ENCODE measurements at regions not wholly inside any gene's neighbourhood (a gene's known extent, or its start where the extent isn't known, plus 50 kb on each side); places are given as distances from the start of the nearest gene placed in this dataset.

DNA sequence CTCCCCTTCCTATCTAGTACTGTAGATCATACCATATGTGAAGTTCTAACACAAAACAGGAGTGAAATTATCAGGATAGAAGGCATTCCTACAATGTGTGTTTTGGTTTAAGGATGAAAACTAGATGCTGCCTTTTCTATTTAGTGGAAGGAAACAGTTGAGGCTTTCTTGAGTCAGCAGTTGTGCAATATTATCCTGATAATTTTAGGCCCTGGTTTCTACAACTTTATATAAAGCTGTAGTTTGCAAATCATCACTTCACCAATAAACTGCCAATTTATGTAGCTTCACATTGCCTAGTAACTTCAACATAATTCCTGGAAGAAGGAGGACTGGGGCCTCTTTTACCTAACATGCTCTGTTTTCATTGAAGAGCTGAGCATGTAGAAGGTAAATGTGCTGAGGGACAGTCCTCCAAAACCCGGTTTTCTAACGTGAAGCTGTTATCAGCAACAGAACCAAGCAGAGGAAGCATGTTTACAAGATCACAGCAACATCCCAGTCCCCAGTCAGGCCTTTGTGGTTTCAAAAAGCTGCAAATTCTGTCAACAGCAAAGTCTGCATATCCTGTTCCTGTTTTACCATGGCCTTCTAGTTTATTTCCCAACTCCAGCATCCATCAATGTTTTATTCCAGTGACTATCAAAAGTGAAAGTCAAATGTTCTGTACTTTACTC is 513.4 kb upstream of the MEF2C start:
- no peaks in the 10 kb centered on the region for H3K36me3 ChIP-seq
- H3K27me3 ChIP-seq (ENCODE audit: low read depth), result no peaks in the 10 kb centered on the region
- H3K9me3 ChIP-seq (replicated peaks), result no peaks in the 10 kb centered on the region
- H3K27ac ChIP-seq (replicated peaks), result peak overlapping the region; percentile 50
- intact Hi-C loops (cut with micrococcal nuclease), result no loop called here
- no peak overlapping the region for H3K4me3 ChIP-seq
- TF ChIP-seq, protein P1, sequence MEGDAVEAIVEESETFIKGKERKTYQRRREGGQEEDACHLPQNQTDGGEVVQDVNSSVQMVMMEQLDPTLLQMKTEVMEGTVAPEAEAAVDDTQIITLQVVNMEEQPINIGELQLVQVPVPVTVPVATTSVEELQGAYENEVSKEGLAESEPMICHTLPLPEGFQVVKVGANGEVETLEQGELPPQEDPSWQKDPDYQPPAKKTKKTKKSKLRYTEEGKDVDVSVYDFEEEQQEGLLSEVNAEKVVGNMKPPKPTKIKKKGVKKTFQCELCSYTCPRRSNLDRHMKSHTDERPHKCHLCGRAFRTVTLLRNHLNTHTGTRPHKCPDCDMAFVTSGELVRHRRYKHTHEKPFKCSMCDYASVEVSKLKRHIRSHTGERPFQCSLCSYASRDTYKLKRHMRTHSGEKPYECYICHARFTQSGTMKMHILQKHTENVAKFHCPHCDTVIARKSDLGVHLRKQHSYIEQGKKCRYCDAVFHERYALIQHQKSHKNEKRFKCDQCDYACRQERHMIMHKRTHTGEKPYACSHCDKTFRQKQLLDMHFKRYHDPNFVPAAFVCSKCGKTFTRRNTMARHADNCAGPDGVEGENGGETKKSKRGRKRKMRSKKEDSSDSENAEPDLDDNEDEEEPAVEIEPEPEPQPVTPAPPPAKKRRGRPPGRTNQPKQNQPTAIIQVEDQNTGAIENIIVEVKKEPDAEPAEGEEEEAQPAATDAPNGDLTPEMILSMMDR (IDR thresholded peaks at IDR 0.05; ENCODE audit: borderline replicate concordance), result no peak
- H3K4me1 ChIP-seq, result no peaks in the 10 kb centered on the region
- no peak for DNase-seq

DNA sequence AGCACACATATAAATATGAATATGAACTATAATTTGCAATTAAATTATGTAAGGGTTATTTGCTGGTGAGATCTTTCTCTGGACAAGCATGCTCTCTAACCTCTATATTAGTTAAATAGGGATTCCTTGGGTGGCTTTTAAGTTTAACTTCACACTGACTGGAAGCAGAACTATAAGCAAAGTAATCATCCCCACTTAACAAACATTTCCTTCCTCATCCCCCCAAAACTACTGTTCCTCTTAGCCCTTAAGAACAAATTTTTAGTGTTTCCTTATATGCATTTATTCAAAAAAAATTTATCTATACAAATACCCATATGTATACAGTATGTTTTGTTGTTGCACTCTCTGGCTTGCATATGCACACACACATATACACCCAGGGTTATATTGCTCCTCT is 512.1 kb upstream of the MEF2C start:
- Histone ChIP-seq H3K27me3 (ENCODE audit: low read depth) (no peaks in the 10 kb centered on the region), H3K36me3 (no peaks in the 10 kb centered on the region), H3K9me3 (replicated peaks) (no peaks in the 10 kb centered on the region), H3K4me1 (no peaks in the 10 kb centered on the region), H3K4me3 (no peak overlapping the region), H3K27ac (replicated peaks) (no peak overlapping the region)
- DNase-seq, result no peak
- intact Hi-C loops (cut with micrococcal nuclease), result no loop called here
- TF ChIP-seq, protein P1 (IDR thresholded peaks at IDR 0.05; ENCODE audit: borderline replicate concordance), result no peak

GRCh38 chr5:89388872-89389271 is 505.9 kb upstream of the MEF2C start:
- Histone ChIP-seq H3K9me3 (replicated peaks) (no peaks in the 10 kb centered on the region), H3K4me3 (no peak overlapping the region), H3K36me3 (no peaks in the 10 kb centered on the region), H3K4me1 (no peaks in the 10 kb centered on the region), H3K27ac (replicated peaks) (no peak overlapping the region), H3K27me3 (ENCODE audit: low read depth) (no peaks in the 10 kb centered on the region)
- intact Hi-C loops (cut with micrococcal nuclease), result no loop called here
- no peak for DNase-seq
- TF ChIP-seq, protein P1 (IDR thresholded peaks at IDR 0.05; ENCODE audit: borderline replicate concordance), result no peak

GRCh38 chr5:89384391-89384790 is 501.4 kb upstream of the MEF2C start:
- H3K27ac ChIP-seq (replicated peaks), result no peak overlapping the region
- H3K9me3 ChIP-seq (replicated peaks), result no peaks in the 10 kb centered on the region
- no peaks in the 10 kb centered on the region for H3K36me3 ChIP-seq
- H3K4me3 ChIP-seq, result no peak overlapping the region
- H3K27me3 ChIP-seq (ENCODE audit: low read depth), result no peaks in the 10 kb centered on the region
- DNase-seq, result no peak
- no peaks in the 10 kb centered on the region for H3K4me1 ChIP-seq
- TF ChIP-seq, protein P1 (IDR thresholded peaks at IDR 0.05; ENCODE audit: borderline replicate concordance), result no peak
- intact Hi-C loops (cut with micrococcal nuclease), result no loop called here

DNA sequence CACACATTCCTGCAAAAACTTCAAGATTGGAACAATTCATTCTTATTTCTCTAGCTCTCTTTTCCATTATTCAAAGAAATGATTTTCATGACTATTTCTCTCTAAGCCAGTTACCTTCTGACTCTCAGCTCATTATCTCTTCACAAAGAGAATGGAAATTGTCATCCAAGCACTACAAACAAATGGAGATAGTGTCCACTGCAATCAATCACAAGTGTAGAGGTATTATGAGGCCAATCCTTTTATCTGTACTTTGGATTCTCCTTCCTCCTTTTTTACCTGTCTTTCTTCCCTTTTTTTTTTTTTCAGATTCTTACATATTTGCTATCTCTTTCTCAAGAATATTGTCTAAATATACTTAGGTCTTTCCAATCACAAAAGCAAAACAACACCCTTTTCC is 497.7 kb upstream of the MEF2C start:
- DNase-seq, result no peak
- Histone ChIP-seq H3K27me3 (ENCODE audit: low read depth) (no peaks in the 10 kb centered on the region), H3K27ac (replicated peaks) (no peak overlapping the region), H3K9me3 (replicated peaks) (no peaks in the 10 kb centered on the region), H3K4me1 (no peaks in the 10 kb centered on the region), H3K4me3 (no peak overlapping the region), H3K36me3 (no peaks in the 10 kb centered on the region)
- TF ChIP-seq, protein P1 (IDR thresholded peaks at IDR 0.05; ENCODE audit: borderline replicate concordance), result no peak
- intact Hi-C loops (cut with micrococcal nuclease), result no loop called here

All from left ventricle myocardium inferior (tissue), 1 donor.